ENCODE measurements at regions not wholly inside any gene's neighbourhood (a gene's known extent, or its start where the extent isn't known, plus 50 kb on each side); places are given as distances from the start of the nearest gene placed in this dataset.

DNA sequence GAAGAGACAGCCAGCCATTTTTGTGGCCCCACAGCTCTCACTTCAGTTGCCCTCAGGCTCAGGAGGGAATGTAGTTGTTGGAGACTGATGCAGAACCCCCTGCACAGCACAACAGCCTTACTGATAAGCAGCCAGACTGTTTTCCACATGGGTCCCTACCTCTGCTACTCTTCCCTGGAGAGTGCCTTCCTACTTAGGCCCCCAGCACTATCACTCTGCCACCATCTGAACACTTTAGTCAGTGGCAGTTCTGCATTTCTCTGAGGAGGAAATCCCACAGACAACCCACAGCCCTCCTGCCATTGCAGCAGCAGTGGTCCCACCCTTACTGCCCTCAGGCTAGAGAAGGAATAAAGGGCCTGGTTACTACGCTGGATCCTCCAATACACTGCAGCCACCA, 61.8 kb upstream of the PTPRD start:
- H3K4me1 ChIP-seq (ENCODE audit: control insufficient read depth, insufficient read depth, low read length), result no peaks in the 10 kb centered on the region
- H3K9me3 ChIP-seq (ENCODE audit: control insufficient read depth, low read length), result no peaks in the 10 kb centered on the region
- no peak overlapping the region for H3K27ac ChIP-seq (ENCODE audit: low read length)
- WGBS, result 85% methylated on average over 1 of the region's 1 CpG
- ATAC-seq (no peak), DNase-seq (no peak)
- H3K4me3 ChIP-seq (ENCODE audit: low read length), result no peak overlapping the region
- intact Hi-C loops (cut with DNase I), result loop anchor here in 1 of 4 donors (10.0 kb wide), 1 partner anchor 60 kb away; the partner anchor contains the start of gene PTPRD
- H3K27me3 ChIP-seq (ENCODE audit: control insufficient read depth, insufficient read depth), result no peaks in the 10 kb centered on the region

DNA sequence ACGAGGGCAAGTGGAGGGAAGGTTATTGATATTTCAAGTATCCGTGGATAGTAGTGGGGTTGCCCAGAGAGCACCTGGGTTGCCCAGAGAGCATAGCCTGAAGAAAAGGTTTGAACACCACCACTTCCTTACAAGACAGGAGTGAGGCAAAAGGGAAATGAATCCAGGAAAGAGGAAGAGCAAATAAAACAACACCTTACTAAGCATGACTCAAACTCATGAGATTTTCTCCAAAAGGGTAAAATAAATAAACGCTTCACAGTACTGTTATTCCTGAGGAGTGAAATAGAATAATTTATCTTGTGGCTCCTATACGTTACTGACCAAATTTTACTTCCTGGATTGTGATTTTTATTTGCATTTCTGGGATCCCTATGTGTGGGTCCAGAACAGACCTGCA, 65.2 kb upstream of the PTPRD start:
- ATAC-seq (no peak), DNase-seq (no peak)
- Histone ChIP-seq H3K27me3 (ENCODE audit: control insufficient read depth, insufficient read depth) (no peaks in the 10 kb centered on the region), H3K9me3 (ENCODE audit: control insufficient read depth, low read length) (no peaks in the 10 kb centered on the region), H3K4me1 (ENCODE audit: control insufficient read depth, insufficient read depth, low read length) (no peaks in the 10 kb centered on the region), H3K4me3 (ENCODE audit: low read length) (no peak overlapping the region), H3K27ac (ENCODE audit: low read length) (no peak overlapping the region)
- 81% methylated on average over 4 of the region's 4 CpGs for WGBS
- intact Hi-C loops (cut with DNase I), result loop anchor here in 1 of 4 donors (10.0 kb wide), 1 partner anchor 63 kb away; the partner anchor contains the start of gene PTPRD

DNA sequence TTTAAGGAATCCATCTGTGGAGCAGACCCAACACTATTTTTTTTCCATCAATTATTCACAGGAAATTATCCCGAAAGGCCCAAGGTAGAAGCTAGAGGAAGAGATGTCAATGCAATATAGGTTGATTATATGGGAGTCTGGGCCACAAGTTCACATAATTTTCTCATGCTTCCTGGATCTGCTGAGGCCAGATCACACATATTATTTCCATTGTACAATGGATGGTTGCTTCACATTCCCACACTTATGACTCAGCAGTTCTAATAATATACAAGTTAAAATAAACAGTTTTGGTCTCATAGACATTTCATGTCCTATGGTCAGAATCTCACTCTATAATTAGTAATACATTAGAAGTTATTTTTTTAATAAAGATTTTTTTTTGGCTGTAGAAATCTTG, 66.0 kb upstream of the PTPRD start:
- Histone ChIP-seq H3K27ac (ENCODE audit: low read length) (no peak overlapping the region), H3K9me3 (ENCODE audit: control insufficient read depth, low read length) (no peaks in the 10 kb centered on the region), H3K27me3 (ENCODE audit: control insufficient read depth, insufficient read depth) (no peaks in the 10 kb centered on the region), H3K4me1 (ENCODE audit: control insufficient read depth, insufficient read depth, low read length) (no peaks in the 10 kb centered on the region), H3K4me3 (ENCODE audit: low read length) (no peak overlapping the region)
- 89% methylated on average over 1 of the region's 1 CpG for WGBS
- ATAC-seq, result no peak
- intact Hi-C loops (cut with DNase I), result loop anchor here in 1 of 4 donors (10.0 kb wide), 1 partner anchor 64 kb away; the partner anchor contains the start of gene PTPRD
- no peak for DNase-seq

DNA sequence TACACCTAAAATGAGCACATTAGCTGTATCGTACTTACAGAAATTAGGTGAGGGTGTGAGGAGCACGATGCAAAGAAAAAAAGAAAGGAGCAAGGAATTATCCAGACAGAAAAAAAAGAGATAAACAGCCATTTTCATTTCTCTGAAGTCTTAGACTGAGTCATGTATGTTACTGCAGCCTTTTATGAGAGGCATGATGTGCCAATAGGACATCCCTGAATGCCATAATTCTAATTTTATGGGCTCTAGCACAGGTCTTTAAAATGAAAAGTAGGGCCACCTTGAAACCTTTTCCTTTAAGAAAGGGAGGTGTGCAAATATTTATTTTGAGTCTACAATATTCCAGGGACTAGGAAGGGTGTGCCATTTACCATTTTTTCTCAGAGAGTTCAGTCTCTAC, 74.1 kb upstream of the PTPRD start:
- DNase-seq (no peak), ATAC-seq (no peak)
- WGBS, result 79% methylated on average over 2 of the region's 2 CpGs
- intact Hi-C loops (cut with DNase I), result no loop called here
- no peak overlapping the region for H3K27ac ChIP-seq (ENCODE audit: low read length)
- H3K9me3 ChIP-seq (ENCODE audit: control insufficient read depth, low read length), result no peaks in the 10 kb centered on the region
- no peaks in the 10 kb centered on the region for H3K27me3 ChIP-seq (ENCODE audit: control insufficient read depth, insufficient read depth)
- no peak overlapping the region for H3K4me3 ChIP-seq (ENCODE audit: low read length)
- no peaks in the 10 kb centered on the region for H3K4me1 ChIP-seq (ENCODE audit: control insufficient read depth, insufficient read depth, low read length)

DNA sequence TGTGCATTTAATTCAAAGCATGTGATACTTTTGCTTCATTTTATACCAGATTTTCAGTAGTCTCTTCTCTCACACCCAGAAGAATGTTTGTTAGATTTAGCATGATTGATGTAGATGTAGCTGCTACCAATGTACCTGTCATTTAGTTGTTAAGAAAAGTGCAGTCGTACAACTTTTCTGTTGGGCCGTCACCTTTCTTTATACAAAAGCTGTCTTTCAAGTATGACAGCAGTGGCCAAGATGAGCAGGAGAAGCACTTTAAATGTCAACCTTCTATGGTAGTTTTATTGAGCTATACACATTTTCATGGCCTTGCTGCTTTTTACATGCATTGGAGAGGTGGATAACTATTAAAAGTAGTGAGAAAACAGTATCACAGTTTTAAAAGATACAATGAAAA, 77.7 kb upstream of the PTPRD start:
- Histone ChIP-seq H3K27ac (ENCODE audit: low read length) (no peak overlapping the region), H3K4me1 (ENCODE audit: control insufficient read depth, insufficient read depth, low read length) (no peaks in the 10 kb centered on the region), H3K27me3 (ENCODE audit: control insufficient read depth, insufficient read depth) (no peaks in the 10 kb centered on the region), H3K9me3 (ENCODE audit: control insufficient read depth, low read length) (no peaks in the 10 kb centered on the region), H3K4me3 (ENCODE audit: low read length) (no peak overlapping the region)
- intact Hi-C loops (cut with DNase I), result no loop called here
- WGBS, result 84% methylated on average over 2 of the region's 2 CpGs
- DNase-seq (no peak), ATAC-seq (no peak)

DNA sequence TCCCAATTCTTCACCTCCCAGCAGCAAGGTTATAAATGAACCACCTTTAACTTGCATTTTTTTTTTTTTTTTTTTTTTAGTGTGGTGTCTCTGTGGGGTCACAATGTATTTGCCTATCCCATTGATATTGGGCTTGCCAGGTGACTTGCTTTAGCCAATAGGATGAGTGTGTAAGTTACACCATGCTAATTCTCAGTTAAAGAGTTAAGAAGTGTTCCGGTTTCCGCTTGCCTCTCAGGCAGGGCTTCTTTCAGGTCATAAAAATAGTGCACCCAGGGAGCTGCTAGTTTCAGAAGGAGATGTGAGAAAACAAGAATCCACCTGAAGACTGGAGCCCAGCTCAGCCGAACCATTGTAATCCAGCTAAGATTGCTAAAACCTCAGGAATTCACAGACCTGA, 84.2 kb upstream of the PTPRD start:
- Histone ChIP-seq H3K9me3 (ENCODE audit: control insufficient read depth, low read length) (no peaks in the 10 kb centered on the region), H3K4me1 (ENCODE audit: control insufficient read depth, insufficient read depth, low read length) (no peaks in the 10 kb centered on the region), H3K4me3 (ENCODE audit: low read length) (no peak overlapping the region), H3K27me3 (ENCODE audit: control insufficient read depth, insufficient read depth) (no peaks in the 10 kb centered on the region), H3K27ac (ENCODE audit: low read length) (no peak overlapping the region)
- DNase-seq, result no peak
- ATAC-seq, result no peak
- WGBS, result 89% methylated on average over 3 of the region's 3 CpGs
- intact Hi-C loops (cut with DNase I), result no loop called here

DNA sequence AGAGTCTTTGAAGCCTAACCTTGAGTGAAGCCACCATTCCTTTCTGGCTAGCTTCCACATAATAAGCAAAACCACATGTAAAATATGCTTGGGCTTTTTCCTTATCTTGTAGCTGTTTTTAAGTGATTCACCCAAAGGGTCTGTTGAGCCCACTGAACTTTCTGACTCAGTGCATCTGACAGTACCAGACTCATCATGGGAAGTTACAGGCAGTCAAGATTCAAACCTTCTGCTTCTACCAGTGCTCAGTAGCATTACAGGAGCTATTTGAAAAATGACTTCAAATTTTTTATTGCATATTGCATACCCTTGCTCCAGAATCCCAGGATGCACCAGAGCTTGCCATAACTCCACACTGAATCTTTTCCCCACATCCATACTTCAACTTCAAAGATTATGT, 87.5 kb upstream of the PTPRD start:
- DNase-seq, result no peak
- intact Hi-C loops (cut with DNase I), result no loop called here
- Histone ChIP-seq H3K27me3 (ENCODE audit: control insufficient read depth, insufficient read depth) (no peaks in the 10 kb centered on the region), H3K4me1 (ENCODE audit: control insufficient read depth, insufficient read depth, low read length) (no peaks in the 10 kb centered on the region), H3K4me3 (ENCODE audit: low read length) (no peak overlapping the region), H3K9me3 (ENCODE audit: control insufficient read depth, low read length) (no peaks in the 10 kb centered on the region), H3K27ac (ENCODE audit: low read length) (no peak overlapping the region)
- no peak for ATAC-seq

DNA sequence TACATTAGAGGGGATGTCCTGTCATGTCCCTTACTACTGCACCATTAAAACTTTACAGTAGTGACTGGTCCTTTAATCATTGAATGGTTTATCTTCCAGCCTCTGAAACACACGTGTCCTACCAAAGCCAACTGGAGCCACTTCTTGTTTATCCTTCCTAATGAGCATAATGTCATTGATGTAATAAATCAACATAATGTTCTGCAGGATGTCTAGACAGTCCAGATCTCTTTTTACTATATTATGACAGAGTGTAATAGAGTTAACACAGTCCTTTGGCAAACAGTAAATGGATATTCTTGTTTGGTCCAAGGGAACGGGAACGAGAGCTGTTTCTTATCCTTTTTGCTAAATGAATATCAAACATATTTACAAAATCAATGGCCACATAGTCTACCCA, 88.1 kb upstream of the PTPRD start:
- 65% methylated on average over 3 of the region's 3 CpGs for WGBS
- Histone ChIP-seq H3K4me1 (ENCODE audit: control insufficient read depth, insufficient read depth, low read length) (no peaks in the 10 kb centered on the region), H3K27ac (ENCODE audit: low read length) (no peak overlapping the region), H3K27me3 (ENCODE audit: control insufficient read depth, insufficient read depth) (no peaks in the 10 kb centered on the region), H3K9me3 (ENCODE audit: control insufficient read depth, low read length) (no peaks in the 10 kb centered on the region), H3K4me3 (ENCODE audit: low read length) (no peak overlapping the region)
- no peak for DNase-seq
- no peak for ATAC-seq
- intact Hi-C loops (cut with DNase I), result no loop called here

DNA sequence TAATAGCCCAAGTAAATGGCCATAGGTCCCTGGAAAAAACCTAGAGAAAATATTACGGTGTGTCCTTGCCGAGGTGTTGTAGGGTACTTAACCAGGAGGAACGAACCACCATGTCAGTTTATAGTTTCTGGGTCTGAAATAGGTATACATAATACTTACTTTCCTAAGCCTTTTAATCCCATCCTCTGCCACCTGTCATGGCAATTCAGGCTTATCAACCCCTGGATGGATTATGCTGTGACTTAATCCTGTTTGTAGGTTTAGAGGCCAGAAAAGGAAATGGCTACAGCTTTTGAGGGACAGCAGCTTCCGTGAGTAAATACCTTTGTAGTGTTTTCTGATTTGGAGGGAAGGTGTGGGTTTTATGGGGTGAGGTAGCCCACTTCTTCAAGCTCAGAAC, 89.1 kb upstream of the PTPRD start:
- Histone ChIP-seq H3K4me1 (ENCODE audit: control insufficient read depth, insufficient read depth, low read length) (no peaks in the 10 kb centered on the region), H3K27me3 (ENCODE audit: control insufficient read depth, insufficient read depth) (no peaks in the 10 kb centered on the region), H3K4me3 (ENCODE audit: low read length) (no peak overlapping the region), H3K27ac (ENCODE audit: low read length) (no peak overlapping the region), H3K9me3 (ENCODE audit: control insufficient read depth, low read length) (no peaks in the 10 kb centered on the region)
- no peak for ATAC-seq
- no peak for DNase-seq
- intact Hi-C loops (cut with DNase I), result no loop called here
- WGBS, result 84% methylated on average over 4 of the region's 4 CpGs

DNA sequence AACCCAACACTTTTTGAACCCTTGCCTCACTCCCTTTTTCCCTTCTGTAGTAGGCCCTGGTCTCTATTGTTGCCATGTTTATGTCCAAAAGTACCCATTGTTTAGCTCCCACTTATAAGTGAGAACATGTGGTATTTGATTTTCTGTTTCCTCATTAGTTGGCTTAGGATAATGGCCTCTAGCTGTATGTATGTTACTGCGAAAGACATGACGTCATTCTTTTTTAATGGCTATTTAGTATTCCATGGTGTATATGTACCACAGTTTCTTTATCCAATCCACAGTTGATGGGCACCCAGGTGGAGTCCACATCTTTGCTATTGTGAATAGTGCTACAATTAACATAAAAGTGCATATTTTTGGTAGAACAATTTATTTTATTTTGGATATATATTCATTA, 90.3 kb upstream of the PTPRD start:
- Histone ChIP-seq H3K4me1 (ENCODE audit: control insufficient read depth, insufficient read depth, low read length) (no peaks in the 10 kb centered on the region), H3K27me3 (ENCODE audit: control insufficient read depth, insufficient read depth) (no peaks in the 10 kb centered on the region), H3K27ac (ENCODE audit: low read length) (no peak overlapping the region), H3K4me3 (ENCODE audit: low read length) (no peak overlapping the region), H3K9me3 (ENCODE audit: control insufficient read depth, low read length) (no peaks in the 10 kb centered on the region)
- no peak for DNase-seq
- no peak for ATAC-seq
- intact Hi-C loops (cut with DNase I), result no loop called here
- WGBS, result 90% methylated on average over 2 of the region's 2 CpGs

DNA sequence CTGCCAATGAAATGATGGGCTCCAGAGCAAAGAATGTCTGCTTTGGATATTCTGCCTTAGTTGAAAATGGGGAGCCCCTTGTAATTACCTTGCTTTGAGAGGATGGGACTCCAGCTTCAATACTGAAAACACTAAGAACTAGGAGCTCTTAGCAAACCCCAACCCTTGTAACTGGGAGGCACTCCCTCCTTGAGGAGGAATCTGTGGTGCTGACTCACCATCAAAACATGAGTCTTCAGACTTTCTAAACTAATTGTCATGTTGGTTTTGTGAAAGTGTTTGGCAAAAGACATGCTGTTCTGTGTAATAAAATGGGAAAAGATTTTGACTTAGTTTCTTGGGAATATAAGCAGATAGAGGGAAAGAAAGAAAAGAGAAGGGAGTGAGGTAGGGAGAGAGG, 91.9 kb upstream of the PTPRD start:
- no peaks in the 10 kb centered on the region for H3K9me3 ChIP-seq (ENCODE audit: control insufficient read depth, low read length)
- intact Hi-C loops (cut with DNase I), result no loop called here
- no peaks in the 10 kb centered on the region for H3K27me3 ChIP-seq (ENCODE audit: control insufficient read depth, insufficient read depth)
- H3K4me3 ChIP-seq (ENCODE audit: low read length), result no peak overlapping the region
- ATAC-seq, result no peak
- H3K27ac ChIP-seq (ENCODE audit: low read length), result no peak overlapping the region
- DNase-seq, result no peak
- H3K4me1 ChIP-seq (ENCODE audit: control insufficient read depth, insufficient read depth, low read length), result no peaks in the 10 kb centered on the region

DNA sequence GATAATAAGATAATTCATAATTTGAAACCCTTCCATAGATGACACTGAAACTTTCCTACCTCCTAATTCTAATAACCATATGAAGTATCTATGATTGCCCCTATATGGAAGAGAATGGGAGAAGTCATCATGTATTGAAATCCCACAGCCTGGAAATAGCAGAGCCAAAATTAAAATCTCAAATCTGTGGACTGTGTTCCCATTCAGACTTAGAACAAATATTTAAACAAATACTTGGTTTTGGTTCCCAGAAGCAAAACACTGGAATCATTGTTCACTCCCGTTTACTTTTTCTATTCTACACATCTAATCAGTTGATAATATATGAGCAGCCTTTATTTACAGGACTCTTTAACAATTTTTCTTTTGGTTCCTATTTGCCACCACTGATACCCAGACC, 92.6 kb upstream of the PTPRD start:
- Histone ChIP-seq H3K27me3 (ENCODE audit: control insufficient read depth, insufficient read depth) (no peaks in the 10 kb centered on the region), H3K27ac (ENCODE audit: low read length) (no peak overlapping the region), H3K4me3 (ENCODE audit: low read length) (no peak overlapping the region), H3K9me3 (ENCODE audit: control insufficient read depth, low read length) (no peaks in the 10 kb centered on the region), H3K4me1 (ENCODE audit: control insufficient read depth, insufficient read depth, low read length) (no peaks in the 10 kb centered on the region)
- no peak for ATAC-seq
- intact Hi-C loops (cut with DNase I), result no loop called here
- DNase-seq, result no peak
- WGBS, result 49% methylated on average over 1 of the region's 1 CpG
